HG02678 (cell line): ENCODE measurements at regions not wholly inside any gene's neighbourhood (a gene's known extent, or its start where the extent isn't known, plus 50 kb on each side); places are given as distances from the start of the nearest gene placed in this dataset.

Experiments
- ATAC-seq: cut with Tn5 transposase; IDR thresholded peaks from one replicate; pipeline ENCODE4 v1.9.1; 2021; ENCODE audit warnings: mild to moderate bottlenecking, moderate library complexity; ENCODE audit not compliant: unreplicated experiment

- ATAC-seq, result no peak
Measured at GRCh38 chr20:40591119-40591518, 97.9 kb downstream of the MAFB start.

GRCh38 chr20:40589581-40589980, 99.5 kb downstream of the MAFB start:
- ATAC-seq, result no peak

- ATAC-seq, result no peak
Measured at GRCh38 chr20:40588891-40589290, 100.1 kb downstream of the MAFB start.

- ATAC-seq, result no peak
Measured at GRCh38 chr20:40587038-40587437, 102.0 kb downstream of the MAFB start.

- no peak for ATAC-seq
Measured at GRCh38 chr20:40584130-40584809, 104.8 kb downstream of the MAFB start.

GRCh38 chr20:40583636-40584035, 105.4 kb downstream of the MAFB start:
- ATAC-seq, result no peak

- ATAC-seq, result no peak
Measured at GRCh38 chr20:40583205-40583604, 105.8 kb downstream of the MAFB start.

GRCh38 chr20:40582531-40582930, 106.5 kb downstream of the MAFB start:
- ATAC-seq, result no peak

- no peak for ATAC-seq
Measured at GRCh38 chr20:40579701-40580100, 109.3 kb downstream of the MAFB start.

GRCh38 chr20:40578961-40579360, 110.1 kb downstream of the MAFB start:
- ATAC-seq, result no peak

- ATAC-seq, result no peak
Measured at GRCh38 chr20:40575851-40576250, 113.2 kb downstream of the MAFB start.

GRCh38 chr20:40572251-40572650, 116.8 kb downstream of the MAFB start:
- no peak for ATAC-seq

GRCh38 chr20:40571639-40572038, 117.4 kb downstream of the MAFB start:
- ATAC-seq, result no peak

GRCh38 chr20:40568200-40568599, 120.8 kb downstream of the MAFB start:
- no peak for ATAC-seq

GRCh38 chr20:40565682-40566040, 123.4 kb downstream of the MAFB start:
- no peak for ATAC-seq

- no peak for ATAC-seq
Measured at GRCh38 chr20:40565001-40565681, 123.9 kb downstream of the MAFB start.

GRCh38 chr20:40563296-40563950, 125.6 kb downstream of the MAFB start:
- ATAC-seq, result no peak

GRCh38 chr20:40562031-40562430, 127.0 kb downstream of the MAFB start:
- ATAC-seq, result no peak

- no peak for ATAC-seq
Measured at GRCh38 chr20:40561187-40561586, 127.8 kb downstream of the MAFB start.

GRCh38 chr20:40558212-40558611, 130.8 kb downstream of the MAFB start:
- no peak for ATAC-seq

GRCh38 chr20:40551125-40551530, 137.9 kb downstream of the MAFB start:
- ATAC-seq, result no peak

GRCh38 chr20:40547483-40548091, 141.4 kb downstream of the MAFB start:
- ATAC-seq, result no peak
